WTC11 (cell line): ENCODE measurements at regions not wholly inside any gene's neighbourhood (a gene's known extent, or its start where the extent isn't known, plus 50 kb on each side); places are given as distances from the start of the nearest gene placed in this dataset.

Source experiments
- FOXP1 ChIP-seq: sonication (generic); formaldehyde crosslinking; IDR thresholded peaks from 2 replicates; pipeline ENCODE4 v1.8.0; 2022; ENCODE audit warnings: missing genetic modification reagents, mild to moderate bottlenecking, moderate library complexity, borderline replicate concordance
- TF ChIP-seq, protein P1 (sequence below): sonication (generic); formaldehyde crosslinking; IDR thresholded peaks from 2 replicates; pipeline ENCODE4 v1.8.1; 2022; ENCODE audit warnings: low read depth, mild to moderate bottlenecking, moderate library complexity, missing genetic modification reagents, borderline replicate concordance
- TF ChIP-seq, protein P2 (sequence below): sonication (generic); formaldehyde crosslinking; IDR thresholded peaks from 2 replicates; pipeline ENCODE4 v1.8.1; 2022; ENCODE audit warnings: low read depth, missing genetic modification reagents, borderline replicate concordance
- TF ChIP-seq, protein P3 (sequence below): sonication (generic); formaldehyde crosslinking; IDR thresholded peaks from 2 replicates; pipeline ENCODE4 v1.8.1; 2023; ENCODE audit warnings: mild to moderate bottlenecking, missing genetic modification reagents, moderate library complexity
- TF ChIP-seq, protein P4 (sequence below): fragments of 200-600 bp; IDR thresholded peaks from 2 replicates; pipeline ENCODE4 v1.8.0; 2022; ENCODE audit warnings: antibody characterized with exemption

DNA sequence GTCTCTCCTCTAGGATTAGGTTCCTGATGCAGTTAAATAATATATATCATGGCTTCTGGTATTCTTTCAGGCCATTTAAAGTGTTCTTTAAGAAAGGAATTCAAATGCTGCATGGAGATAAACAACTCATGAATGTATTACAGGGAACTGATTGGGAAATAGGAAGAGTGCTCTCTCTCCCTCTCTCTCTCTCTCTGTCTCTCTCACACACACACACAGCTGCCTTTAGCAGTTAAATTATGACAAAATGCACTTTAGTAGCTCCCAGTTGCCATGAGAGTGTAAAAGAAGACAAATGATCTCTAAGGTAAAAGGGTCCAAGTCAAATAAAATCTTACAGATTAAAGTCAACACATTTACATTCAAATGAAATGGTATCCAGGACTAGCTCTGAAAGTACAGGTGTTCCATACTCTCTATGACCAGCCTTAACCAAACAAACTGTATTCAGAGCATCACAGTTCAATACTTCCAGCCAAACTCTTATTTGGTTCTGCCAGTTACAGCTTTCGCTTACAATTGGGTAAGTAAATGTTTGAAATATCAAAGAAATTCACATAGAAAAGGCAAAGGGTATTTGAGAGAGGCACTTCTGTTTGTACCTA, 94.7 kb upstream of the CXXC4 start:
- TF ChIP-seq, protein P1, sequence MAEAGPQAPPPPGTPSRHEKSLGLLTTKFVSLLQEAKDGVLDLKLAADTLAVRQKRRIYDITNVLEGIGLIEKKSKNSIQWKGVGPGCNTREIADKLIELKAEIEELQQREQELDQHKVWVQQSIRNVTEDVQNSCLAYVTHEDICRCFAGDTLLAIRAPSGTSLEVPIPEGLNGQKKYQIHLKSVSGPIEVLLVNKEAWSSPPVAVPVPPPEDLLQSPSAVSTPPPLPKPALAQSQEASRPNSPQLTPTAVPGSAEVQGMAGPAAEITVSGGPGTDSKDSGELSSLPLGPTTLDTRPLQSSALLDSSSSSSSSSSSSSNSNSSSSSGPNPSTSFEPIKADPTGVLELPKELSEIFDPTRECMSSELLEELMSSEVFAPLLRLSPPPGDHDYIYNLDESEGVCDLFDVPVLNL (CRISPR knock-in tag), result no peak
- TF ChIP-seq, protein P2, sequence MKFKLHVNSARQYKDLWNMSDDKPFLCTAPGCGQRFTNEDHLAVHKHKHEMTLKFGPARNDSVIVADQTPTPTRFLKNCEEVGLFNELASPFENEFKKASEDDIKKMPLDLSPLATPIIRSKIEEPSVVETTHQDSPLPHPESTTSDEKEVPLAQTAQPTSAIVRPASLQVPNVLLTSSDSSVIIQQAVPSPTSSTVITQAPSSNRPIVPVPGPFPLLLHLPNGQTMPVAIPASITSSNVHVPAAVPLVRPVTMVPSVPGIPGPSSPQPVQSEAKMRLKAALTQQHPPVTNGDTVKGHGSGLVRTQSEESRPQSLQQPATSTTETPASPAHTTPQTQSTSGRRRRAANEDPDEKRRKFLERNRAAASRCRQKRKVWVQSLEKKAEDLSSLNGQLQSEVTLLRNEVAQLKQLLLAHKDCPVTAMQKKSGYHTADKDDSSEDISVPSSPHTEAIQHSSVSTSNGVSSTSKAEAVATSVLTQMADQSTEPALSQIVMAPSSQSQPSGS, result no peak
- TF ChIP-seq, protein P3, sequence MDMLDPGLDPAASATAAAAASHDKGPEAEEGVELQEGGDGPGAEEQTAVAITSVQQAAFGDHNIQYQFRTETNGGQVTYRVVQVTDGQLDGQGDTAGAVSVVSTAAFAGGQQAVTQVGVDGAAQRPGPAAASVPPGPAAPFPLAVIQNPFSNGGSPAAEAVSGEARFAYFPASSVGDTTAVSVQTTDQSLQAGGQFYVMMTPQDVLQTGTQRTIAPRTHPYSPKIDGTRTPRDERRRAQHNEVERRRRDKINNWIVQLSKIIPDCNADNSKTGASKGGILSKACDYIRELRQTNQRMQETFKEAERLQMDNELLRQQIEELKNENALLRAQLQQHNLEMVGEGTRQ (CRISPR knock-in tag), result no peak
- TF ChIP-seq, protein P4, sequence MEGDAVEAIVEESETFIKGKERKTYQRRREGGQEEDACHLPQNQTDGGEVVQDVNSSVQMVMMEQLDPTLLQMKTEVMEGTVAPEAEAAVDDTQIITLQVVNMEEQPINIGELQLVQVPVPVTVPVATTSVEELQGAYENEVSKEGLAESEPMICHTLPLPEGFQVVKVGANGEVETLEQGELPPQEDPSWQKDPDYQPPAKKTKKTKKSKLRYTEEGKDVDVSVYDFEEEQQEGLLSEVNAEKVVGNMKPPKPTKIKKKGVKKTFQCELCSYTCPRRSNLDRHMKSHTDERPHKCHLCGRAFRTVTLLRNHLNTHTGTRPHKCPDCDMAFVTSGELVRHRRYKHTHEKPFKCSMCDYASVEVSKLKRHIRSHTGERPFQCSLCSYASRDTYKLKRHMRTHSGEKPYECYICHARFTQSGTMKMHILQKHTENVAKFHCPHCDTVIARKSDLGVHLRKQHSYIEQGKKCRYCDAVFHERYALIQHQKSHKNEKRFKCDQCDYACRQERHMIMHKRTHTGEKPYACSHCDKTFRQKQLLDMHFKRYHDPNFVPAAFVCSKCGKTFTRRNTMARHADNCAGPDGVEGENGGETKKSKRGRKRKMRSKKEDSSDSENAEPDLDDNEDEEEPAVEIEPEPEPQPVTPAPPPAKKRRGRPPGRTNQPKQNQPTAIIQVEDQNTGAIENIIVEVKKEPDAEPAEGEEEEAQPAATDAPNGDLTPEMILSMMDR, result no peak
- no peak for TF ChIP-seq FOXP1 (CRISPR knock-in tag)
